ENCODE measurements at regions not wholly inside any gene's neighbourhood (a gene's known extent, or its start where the extent isn't known, plus 50 kb on each side); places are given as distances from the start of the nearest gene placed in this dataset.
A peak's percentile ranks its signal among the peaks of the same experiment; 100 is the strongest.
"Not testable (repeated sequence)": the region's sequence is repeated elsewhere in the genome, so short reads cannot be mapped to it uniquely, and the experiment has no call there.

DNA sequence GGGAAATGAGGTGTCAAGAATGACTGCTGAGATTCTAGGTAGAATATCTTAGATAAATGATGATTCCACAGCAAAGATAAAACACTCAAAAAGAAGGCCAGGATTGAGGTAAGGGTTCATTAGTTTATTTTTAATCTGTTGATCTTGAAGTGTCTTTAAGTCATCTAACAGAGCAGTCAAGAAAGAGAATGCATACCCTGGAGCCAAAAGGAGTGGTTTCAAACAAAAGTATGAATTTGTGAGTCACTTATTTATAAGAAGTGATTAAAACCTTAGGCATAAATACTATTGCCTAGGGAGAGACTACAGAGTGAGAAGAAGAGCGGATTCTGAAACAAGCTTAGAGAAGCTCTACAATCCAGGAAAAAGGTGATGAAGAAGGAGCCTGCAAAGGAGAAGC, 541.0 kb downstream of the DTWD2 start:
- H3K9me3 ChIP-seq: no peaks in the 10 kb centered on the region
- H3K4me3 ChIP-seq: no peak overlapping the region
- DNase-seq (ENCODE audit: low spot score in 2 of 2): no peak
- in situ Hi-C loops (cut with MboI; ENCODE audit: low sequenced_read_pairs): no loop called here
- H3K36me3 ChIP-seq (replicated peaks): no peaks in the 10 kb centered on the region
- H3K27me3 ChIP-seq (ENCODE audit: low read depth): no peaks in the 10 kb centered on the region
- peaks cover 14% of the 10 kb centered on the region for H3K4me1 ChIP-seq

DNA sequence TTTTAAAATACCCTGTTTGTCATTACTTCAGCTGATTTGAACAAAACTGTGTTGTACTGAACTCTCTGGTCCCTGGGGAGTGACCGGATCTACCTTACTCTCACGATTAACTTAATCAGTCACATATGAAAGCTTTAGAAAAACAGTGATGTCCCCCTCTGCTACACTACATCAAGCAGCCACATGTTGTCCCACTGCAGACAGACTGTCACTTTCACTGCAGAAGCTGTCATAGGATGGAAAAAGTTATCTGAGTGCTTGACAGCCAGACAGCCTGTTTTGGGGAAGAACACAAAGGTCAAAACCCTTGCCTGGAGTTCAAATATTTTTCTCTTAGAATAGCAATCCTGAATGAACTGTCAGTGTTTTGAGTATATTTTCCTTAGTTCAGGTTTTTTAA, 546.4 kb downstream of the DTWD2 start:
- DNase-seq (ENCODE audit: low spot score in 2 of 2): no peak
- no peaks in the 10 kb centered on the region for H3K36me3 ChIP-seq (replicated peaks)
- H3K27me3 ChIP-seq (ENCODE audit: low read depth): no peaks in the 10 kb centered on the region
- H3K4me3 ChIP-seq: no peak overlapping the region
- in situ Hi-C loops (cut with MboI; ENCODE audit: low sequenced_read_pairs): no loop called here
- H3K9me3 ChIP-seq: no peaks in the 10 kb centered on the region
- no peaks in the 10 kb centered on the region for H3K4me1 ChIP-seq

DNA sequence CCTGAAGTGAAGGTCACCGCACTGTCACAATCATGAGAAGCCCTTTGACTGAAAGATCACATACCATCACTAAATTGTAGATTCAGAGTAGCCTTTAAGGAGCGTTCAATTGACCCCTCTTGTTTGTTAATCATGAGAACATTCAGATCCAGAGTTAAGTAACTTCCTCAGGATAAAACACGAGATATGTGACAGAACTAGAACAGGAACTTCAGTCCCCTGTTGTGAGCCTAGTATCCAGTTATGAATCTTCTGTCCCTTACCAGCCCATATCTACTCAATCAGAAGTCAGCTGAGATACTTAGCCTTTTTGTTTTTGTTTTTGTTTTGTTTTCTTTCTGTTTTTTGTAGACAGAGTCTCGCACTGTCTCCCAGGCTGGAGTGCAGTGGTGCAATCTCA, 547.3 kb downstream of the DTWD2 start:
- no peak overlapping the region for H3K4me3 ChIP-seq
- in situ Hi-C loops (cut with MboI; ENCODE audit: low sequenced_read_pairs): no loop called here
- H3K27me3 ChIP-seq (ENCODE audit: low read depth): no peaks in the 10 kb centered on the region
- H3K9me3 ChIP-seq: no peaks in the 10 kb centered on the region
- DNase-seq (ENCODE audit: low spot score in 2 of 2): no peak
- no peaks in the 10 kb centered on the region for H3K4me1 ChIP-seq
- H3K36me3 ChIP-seq (replicated peaks): no peaks in the 10 kb centered on the region

DNA sequence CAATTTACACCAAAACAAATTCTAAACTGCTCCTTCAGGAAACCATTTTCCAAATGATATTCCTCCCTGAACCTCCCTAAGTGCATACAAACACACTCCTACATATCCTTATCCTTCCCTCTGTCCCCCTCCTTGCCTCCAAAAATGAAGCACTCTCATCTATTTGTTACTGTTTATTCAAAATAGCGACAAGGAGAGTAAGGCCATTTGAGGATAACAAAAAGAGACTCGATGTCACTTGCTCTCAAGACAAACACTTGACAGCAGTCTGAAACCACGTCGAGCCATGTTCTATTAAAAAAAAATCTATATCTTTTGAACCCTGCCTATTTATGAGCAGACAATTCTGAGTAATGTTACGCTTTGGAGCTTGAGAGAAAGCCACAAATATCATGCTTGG, 547.9 kb downstream of the DTWD2 start:
- H3K4me3 ChIP-seq: no peak overlapping the region
- in situ Hi-C loops (cut with MboI; ENCODE audit: low sequenced_read_pairs): no loop called here
- no peaks in the 10 kb centered on the region for H3K27me3 ChIP-seq (ENCODE audit: low read depth)
- H3K4me1 ChIP-seq: no peaks in the 10 kb centered on the region
- no peaks in the 10 kb centered on the region for H3K9me3 ChIP-seq
- DNase-seq (ENCODE audit: low spot score in 2 of 2): no peak
- no peaks in the 10 kb centered on the region for H3K36me3 ChIP-seq (replicated peaks)

DNA sequence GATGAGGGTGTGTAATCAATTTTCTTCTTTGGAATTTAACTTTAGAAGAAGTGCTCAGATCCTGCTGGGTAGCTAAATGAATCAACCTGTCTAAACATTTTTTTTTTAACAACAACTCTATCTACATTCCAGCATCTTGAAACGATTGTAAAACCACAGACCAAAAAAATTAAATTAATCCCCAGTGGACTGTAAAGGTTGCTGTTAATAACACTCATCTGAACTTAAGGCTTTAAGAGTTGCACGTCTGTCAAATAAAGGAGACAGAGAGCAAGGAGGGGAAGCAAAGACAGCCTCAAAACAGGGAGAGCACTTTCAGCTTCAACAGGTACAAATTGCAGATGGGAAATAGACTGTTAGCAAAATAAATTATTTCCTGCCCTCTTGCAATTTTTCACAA, 548.5 kb downstream of the DTWD2 start:
- in situ Hi-C loops (cut with MboI; ENCODE audit: low sequenced_read_pairs): no loop called here
- H3K36me3 ChIP-seq (replicated peaks): no peaks in the 10 kb centered on the region
- no peak overlapping the region for H3K4me3 ChIP-seq
- DNase-seq (ENCODE audit: low spot score in 2 of 2): no peak
- no peaks in the 10 kb centered on the region for H3K4me1 ChIP-seq
- H3K27me3 ChIP-seq (ENCODE audit: low read depth): no peaks in the 10 kb centered on the region
- H3K9me3 ChIP-seq: no peaks in the 10 kb centered on the region

DNA sequence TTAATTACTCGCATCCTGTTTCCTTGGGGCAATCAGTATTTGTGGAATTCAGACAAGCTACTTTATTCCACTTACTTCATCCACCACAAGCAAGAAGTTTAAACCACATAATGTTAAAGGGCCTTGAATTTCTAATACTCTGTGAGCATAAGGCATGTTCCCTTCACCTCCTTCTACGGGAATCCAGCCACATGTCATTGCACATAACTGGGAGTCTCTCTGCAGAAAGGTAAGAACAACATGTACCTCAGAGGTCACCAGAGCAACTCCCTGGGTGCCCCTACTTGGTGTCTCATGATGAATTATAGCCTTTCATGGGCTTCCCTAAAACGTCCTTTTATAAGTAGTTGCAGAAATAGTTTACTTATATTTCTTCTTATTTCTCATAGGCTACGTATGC, 553.2 kb downstream of the DTWD2 start:
- Histone ChIP-seq H3K36me3 (replicated peaks) (no peaks in the 10 kb centered on the region), H3K4me3 (no peak overlapping the region), H3K27me3 (ENCODE audit: low read depth) (no peaks in the 10 kb centered on the region), H3K9me3 (no peaks in the 10 kb centered on the region), H3K4me1 (no peaks in the 10 kb centered on the region)
- no peak for DNase-seq (ENCODE audit: low spot score in 2 of 2)
- in situ Hi-C loops (cut with MboI; ENCODE audit: low sequenced_read_pairs): no loop called here

DNA sequence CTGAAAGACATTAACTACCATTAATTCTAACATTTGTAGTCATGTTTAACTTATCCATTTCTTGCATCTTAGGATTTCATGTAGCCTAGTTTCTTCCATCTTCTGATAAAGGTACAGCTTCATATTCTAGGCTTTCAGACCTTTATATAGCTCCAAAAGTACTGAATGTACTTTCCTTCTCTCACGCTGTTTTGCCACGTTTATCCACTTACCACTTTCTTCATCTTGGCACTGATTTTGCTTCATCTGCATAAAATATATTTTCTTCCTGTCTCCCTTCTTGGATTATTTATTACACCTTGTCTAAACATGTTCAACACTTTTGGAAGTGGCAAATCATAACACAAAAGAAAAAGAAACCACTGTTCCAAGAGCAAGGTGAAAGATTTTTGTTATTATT, 553.8 kb downstream of the DTWD2 start:
- H3K4me3 ChIP-seq: no peak overlapping the region
- no peaks in the 10 kb centered on the region for H3K27me3 ChIP-seq (ENCODE audit: low read depth)
- no peaks in the 10 kb centered on the region for H3K9me3 ChIP-seq
- no peak for DNase-seq (ENCODE audit: low spot score in 2 of 2)
- no peaks in the 10 kb centered on the region for H3K4me1 ChIP-seq
- in situ Hi-C loops (cut with MboI; ENCODE audit: low sequenced_read_pairs): no loop called here
- no peaks in the 10 kb centered on the region for H3K36me3 ChIP-seq (replicated peaks)

DNA sequence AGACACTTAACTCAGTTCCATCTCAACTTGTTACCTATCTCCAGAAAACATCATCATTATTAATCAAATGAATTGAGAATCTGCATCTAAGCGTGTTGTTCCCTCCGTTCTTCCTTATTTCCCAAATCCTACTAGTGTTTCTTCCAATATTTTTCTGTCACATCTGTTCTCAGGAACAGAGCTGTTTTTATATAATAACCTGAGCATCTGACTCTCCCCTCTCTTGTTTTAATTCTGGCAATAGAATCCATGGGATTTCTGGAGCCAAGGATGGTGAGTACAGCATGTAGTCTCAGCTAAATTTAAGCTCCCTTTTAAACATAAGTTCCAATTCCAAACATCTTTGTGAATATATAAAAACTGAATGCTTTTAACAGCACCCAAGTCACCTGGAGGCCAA, 558.3 kb downstream of the DTWD2 start:
- no peaks in the 10 kb centered on the region; the same call in 1 of the 2 replicates for H3K9me3 ChIP-seq
- DNase-seq (ENCODE audit: low spot score in 2 of 2): no peak
- in situ Hi-C loops (cut with MboI; ENCODE audit: low sequenced_read_pairs): no loop called here

DNA sequence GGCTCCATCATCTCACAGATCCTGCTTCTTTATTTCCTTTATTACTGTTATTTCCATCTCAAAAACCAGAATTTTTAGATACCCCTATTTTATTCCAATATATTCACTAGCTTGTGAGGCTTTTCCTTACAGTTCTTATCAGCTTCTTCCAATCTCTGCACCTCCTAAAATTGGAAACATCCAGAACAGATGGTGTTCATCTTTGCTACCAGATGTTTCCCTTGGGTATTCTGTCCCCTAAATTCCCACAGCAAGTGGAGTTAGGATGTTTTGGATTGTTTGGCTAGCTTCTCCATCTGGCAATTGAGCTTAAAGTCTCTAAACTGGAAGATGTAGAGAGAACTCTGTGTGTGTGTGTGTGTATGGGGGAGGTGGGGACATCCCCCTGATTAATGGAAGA, 580.4 kb downstream of the DTWD2 start:
- DNase-seq (ENCODE audit: low spot score in 2 of 2): no peak
- Histone ChIP-seq H3K36me3 (replicated peaks) (no peaks in the 10 kb centered on the region), H3K4me3 (no peak overlapping the region), H3K27me3 (ENCODE audit: low read depth) (no peaks in the 10 kb centered on the region), H3K9me3 (no peaks in the 10 kb centered on the region), H3K4me1 (no peaks in the 10 kb centered on the region)
- in situ Hi-C loops (cut with MboI; ENCODE audit: low sequenced_read_pairs): no loop called here

More for the DNA sequence above, 558.3 kb downstream of the DTWD2 start:
- no peaks in the 10 kb centered on the region for H3K27me3 ChIP-seq (ENCODE audit: low read depth)
- no peak overlapping the region for H3K4me3 ChIP-seq
- no peaks in the 10 kb centered on the region for H3K36me3 ChIP-seq (replicated peaks)
- no peaks in the 10 kb centered on the region for H3K4me1 ChIP-seq

DNA sequence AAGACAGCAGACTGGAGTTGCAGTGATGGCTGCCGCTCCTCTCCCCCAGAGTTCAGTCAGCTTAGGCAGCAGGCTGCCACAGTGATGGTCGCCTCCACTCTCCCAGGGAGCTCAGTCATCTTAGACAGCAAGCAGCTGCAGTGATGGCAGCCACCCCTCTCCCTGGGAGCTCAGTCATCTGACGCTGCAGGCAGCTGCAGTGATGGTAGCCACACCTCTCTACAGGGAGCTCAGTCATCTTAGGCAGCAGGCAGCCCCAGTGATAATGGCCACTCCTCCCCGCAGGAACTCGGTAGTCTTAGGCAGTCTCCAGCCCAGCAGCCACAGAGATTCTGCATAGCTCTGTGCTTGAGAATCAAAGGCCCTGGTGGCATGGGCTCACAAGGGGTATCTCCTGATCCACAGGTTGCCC, 582.7 kb downstream of the DTWD2 start:
- no peaks in the 10 kb centered on the region for H3K36me3 ChIP-seq (replicated peaks)
- no peak for DNase-seq (ENCODE audit: low spot score in 2 of 2)
- no peaks in the 10 kb centered on the region for H3K27me3 ChIP-seq (ENCODE audit: low read depth)
- no peaks in the 10 kb centered on the region for H3K9me3 ChIP-seq
- no peaks in the 10 kb centered on the region for H3K4me1 ChIP-seq
- H3K4me3 ChIP-seq: no peak overlapping the region
- in situ Hi-C loops (cut with MboI; ENCODE audit: low sequenced_read_pairs): no loop called here

DNA sequence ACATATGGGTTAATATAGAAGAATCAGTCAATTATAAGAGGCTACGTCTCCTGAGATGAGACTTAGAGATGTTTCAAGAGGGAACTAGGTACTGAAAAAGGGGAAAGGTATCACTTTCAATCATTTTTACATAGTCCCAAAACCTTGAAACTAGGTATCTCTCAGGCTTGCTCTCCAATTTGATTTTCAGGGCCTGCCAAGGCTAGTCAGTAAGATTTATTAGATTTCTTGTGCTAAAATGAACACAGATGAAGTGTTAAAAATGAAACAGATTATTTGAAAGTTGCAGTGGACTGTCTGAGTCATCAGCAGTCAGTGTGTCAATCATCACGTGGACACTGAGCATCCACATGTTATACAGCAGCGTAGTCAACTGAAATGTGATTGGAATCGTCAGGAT, 591.1 kb downstream of the DTWD2 start:
- no peak overlapping the region for H3K4me3 ChIP-seq
- in situ Hi-C loops (cut with MboI; ENCODE audit: low sequenced_read_pairs): no loop called here
- no peaks in the 10 kb centered on the region for H3K36me3 ChIP-seq (replicated peaks)
- DNase-seq (ENCODE audit: low spot score in 2 of 2): no peak
- H3K27me3 ChIP-seq (ENCODE audit: low read depth): no peaks in the 10 kb centered on the region
- no peaks in the 10 kb centered on the region for H3K9me3 ChIP-seq
- no peaks in the 10 kb centered on the region for H3K4me1 ChIP-seq

DNA sequence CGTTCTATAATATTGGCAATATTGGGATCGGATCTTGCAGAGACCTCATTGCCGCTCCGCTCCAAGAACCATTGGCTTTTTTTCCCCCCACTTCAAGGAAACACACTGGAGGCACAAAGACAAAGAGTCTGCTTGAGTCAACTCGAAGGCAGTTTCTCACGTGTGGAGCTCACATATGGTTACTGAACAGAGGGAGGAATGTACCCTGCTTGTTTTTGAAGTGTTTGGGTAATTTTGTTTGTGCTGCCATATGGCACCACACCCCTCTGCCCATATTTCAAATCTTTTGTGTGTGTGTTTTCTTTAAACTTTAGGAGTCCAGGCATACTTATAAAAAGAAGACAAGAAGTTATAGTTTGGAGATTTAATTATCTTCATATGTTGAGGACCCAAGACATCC, 595.9 kb downstream of the DTWD2 start:
- in situ Hi-C loops (cut with MboI; ENCODE audit: low sequenced_read_pairs): no loop called here
- Histone ChIP-seq H3K4me3 (no peak overlapping the region), H3K36me3 (replicated peaks) (no peaks in the 10 kb centered on the region), H3K9me3 (no peaks in the 10 kb centered on the region), H3K27me3 (ENCODE audit: low read depth) (no peaks in the 10 kb centered on the region), H3K4me1 (no peaks in the 10 kb centered on the region)
- no peak for DNase-seq (ENCODE audit: low spot score in 2 of 2)

DNA sequence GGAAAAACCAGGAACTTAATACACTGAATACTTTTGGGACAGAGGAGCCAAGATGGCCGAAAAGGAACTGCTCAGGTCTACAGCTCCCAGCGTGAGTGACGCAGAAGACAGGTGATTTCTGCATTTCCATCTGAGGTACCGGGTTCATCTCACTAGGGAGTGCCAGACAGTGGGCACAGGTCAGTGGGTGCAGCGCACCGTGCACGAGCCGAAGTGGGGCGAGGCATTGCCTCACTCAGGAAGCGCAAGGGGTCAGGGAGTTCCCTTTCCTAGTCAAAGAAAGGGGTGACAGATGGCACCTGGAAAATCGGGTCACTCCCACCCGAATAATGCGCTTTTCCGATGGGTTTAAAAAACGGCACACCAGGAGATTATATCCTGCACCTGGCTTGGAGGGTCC, 605.4 kb downstream of the DTWD2 start:
- H3K4me3 ChIP-seq; H3K9me3 ChIP-seq; H3K27me3 ChIP-seq (ENCODE audit: low read depth); in situ Hi-C loops (cut with MboI; ENCODE audit: low sequenced_read_pairs); H3K36me3 ChIP-seq (replicated peaks); DNase-seq (ENCODE audit: low spot score in 2 of 2): not testable (repeated sequence)
- H3K4me1 ChIP-seq: peaks cover 12% of the 10 kb centered on the region

DNA sequence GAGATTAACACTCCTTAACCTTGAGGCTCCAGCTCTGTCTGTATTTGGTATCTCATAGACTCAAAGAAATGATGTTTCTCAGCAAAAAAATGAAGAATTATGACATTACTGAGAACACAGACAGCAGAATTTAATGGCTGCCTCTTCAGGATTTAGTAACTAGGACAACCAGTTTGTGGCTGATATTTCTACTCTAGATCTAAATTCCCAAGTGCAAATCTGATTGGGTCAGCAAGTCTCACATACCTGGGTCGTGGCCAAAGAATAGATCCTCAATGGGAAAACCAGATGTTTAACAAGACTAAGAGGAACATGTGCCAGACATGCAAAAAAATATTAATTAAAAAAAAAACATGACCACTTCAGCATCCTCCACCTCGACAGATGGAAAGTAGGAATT, 608.9 kb downstream of the DTWD2 start:
- H3K9me3 ChIP-seq: no peaks in the 10 kb centered on the region
- no peaks in the 10 kb centered on the region for H3K36me3 ChIP-seq (replicated peaks)
- in situ Hi-C loops (cut with MboI; ENCODE audit: low sequenced_read_pairs): no loop called here
- DNase-seq (ENCODE audit: low spot score in 2 of 2): no peak
- H3K4me3 ChIP-seq: no peak overlapping the region
- peaks cover 22% of the 10 kb centered on the region for H3K4me1 ChIP-seq
- no peaks in the 10 kb centered on the region for H3K27me3 ChIP-seq (ENCODE audit: low read depth)

DNA sequence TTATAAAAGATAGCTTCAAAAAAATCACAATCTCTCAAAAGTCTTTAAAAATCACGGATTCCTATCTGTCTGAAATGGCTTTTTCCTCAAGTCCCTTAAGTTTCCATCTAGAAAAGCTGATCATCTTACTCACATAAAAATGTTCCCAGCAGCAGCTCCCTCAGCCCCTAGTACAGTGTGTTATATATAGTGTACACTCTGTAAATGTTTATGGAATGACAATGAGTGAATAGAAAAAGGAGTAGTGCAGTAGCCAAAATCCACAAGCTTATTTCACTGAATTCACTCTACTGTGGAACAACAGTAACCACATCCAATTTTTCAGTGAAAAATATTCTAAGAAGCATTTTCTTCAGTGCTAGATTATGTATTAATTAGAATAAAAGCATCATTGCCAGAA, 609.4 kb downstream of the DTWD2 start:
- no peaks in the 10 kb centered on the region for H3K36me3 ChIP-seq (replicated peaks)
- H3K4me1 ChIP-seq: peaks cover 22% of the 10 kb centered on the region
- peak in 1 of 2 experiments; percentile 21 for DNase-seq (ENCODE audit: low spot score in 2 of 2)
- in situ Hi-C loops (cut with MboI; ENCODE audit: low sequenced_read_pairs): no loop called here
- H3K9me3 ChIP-seq: no peaks in the 10 kb centered on the region
- no peak overlapping the region for H3K4me3 ChIP-seq
- H3K27me3 ChIP-seq (ENCODE audit: low read depth): no peaks in the 10 kb centered on the region
